GM12892 (cell line): ENCODE measurements at regions not wholly inside any gene's neighbourhood (a gene's known extent, or its start where the extent isn't known, plus 50 kb on each side); places are given as distances from the start of the nearest gene placed in this dataset.

ENCODE experiments used
- POLR2A ChIP-seq: IDR thresholded peaks from 2 replicates; pipeline ENCODE4 v1.6.1; 2011; ENCODE audit warnings: low read depth, low read length, control low read depth
- POLR2AphosphoS5 ChIP-seq: IDR thresholded peaks from 2 replicates; pipeline ENCODE4 v1.6.1; 2011; ENCODE audit warnings: low read depth, low read length, control low read depth
- TAF1 ChIP-seq: IDR thresholded peaks from 2 replicates; pipeline ENCODE4 v1.6.1; 2011; ENCODE audit warnings: low read depth, mild to moderate bottlenecking, control low read depth, low read length, borderline replicate concordance

DNA sequence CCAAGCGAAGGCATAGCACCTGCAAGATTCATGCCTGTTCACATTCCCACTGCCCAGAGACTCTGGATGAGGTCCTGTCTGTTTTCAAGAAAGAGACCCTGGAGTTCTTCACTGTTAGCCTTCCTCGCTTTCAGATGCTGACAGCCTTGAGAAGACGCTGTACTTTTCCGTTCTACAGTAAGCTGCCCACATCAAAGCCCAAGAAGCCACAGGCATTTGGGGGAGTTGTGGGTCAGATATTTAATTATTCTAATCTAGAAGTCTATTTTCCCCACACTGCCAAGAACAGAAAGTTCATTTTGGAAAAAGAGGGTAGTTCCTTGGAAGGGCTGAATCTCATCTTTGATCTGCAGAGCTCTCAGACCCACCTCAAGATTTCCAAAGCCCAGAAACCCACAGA lies 127.9 kb downstream of the AXIN2 start:
- TF ChIP-seq POLR2AphosphoS5 (no peak), POLR2A (no peak), TAF1 (no peak)
